H9 (cell line): ENCODE measurements at regions not wholly inside any gene's neighbourhood (a gene's known extent, or its start where the extent isn't known, plus 50 kb on each side); places are given as distances from the start of the nearest gene placed in this dataset.

Experiments used
- DNase-seq: peaks from one replicate; pipeline ENCODE4 v3.0.0-alpha.2; 2017
- H2AFZ ChIP-seq: one replicate; pipeline ENCODE4 v1.6.1; 2013; ENCODE audit warnings: mild to moderate bottlenecking, low read length, control low read depth, moderate library complexity
- H2AK5ac ChIP-seq: 2 replicates; pipeline ENCODE4 v1.6.1; 2013; ENCODE audit warnings: low read length, control low read depth, mixed read lengths; ENCODE audit not compliant: insufficient read length
- H2BK120ac ChIP-seq: one replicate; pipeline ENCODE4 v1.6.1; 2013; ENCODE audit warnings: low read depth, mild to moderate bottlenecking, low read length, control low read depth, inconsistent platforms; ENCODE audit not compliant: poor library complexity, severe bottlenecking
- H2BK12ac ChIP-seq: 2 replicates; pipeline ENCODE4 v1.6.1; 2013; ENCODE audit warnings: low read length, control low read depth, mixed read lengths, low read depth; ENCODE audit not compliant: insufficient read length
- H2BK15ac ChIP-seq: 2 replicates; pipeline ENCODE4 v1.6.1; 2013; ENCODE audit warnings: low read depth, low read length, control low read depth
- H2BK20ac ChIP-seq: one replicate; pipeline ENCODE4 v1.6.1; 2013; ENCODE audit warnings: low read depth, mild to moderate bottlenecking, low read length, control low read depth, inconsistent platforms; ENCODE audit not compliant: poor library complexity, severe bottlenecking
- H2BK5ac ChIP-seq: 2 replicates; pipeline ENCODE4 v1.6.1; 2013; ENCODE audit warnings: low read length, control low read depth, mixed read lengths; ENCODE audit not compliant: insufficient read length
- H3K14ac ChIP-seq: 2 replicates; pipeline ENCODE4 v1.6.1; 2013; ENCODE audit warnings: low read length, control low read depth; ENCODE audit not compliant: insufficient read depth
- H3K18ac ChIP-seq: 2 replicates; pipeline ENCODE4 v1.6.1; 2013; ENCODE audit warnings: low read depth, mild to moderate bottlenecking, mixed read lengths, low read length, control low read depth; ENCODE audit not compliant: insufficient read length
- H3K23ac ChIP-seq: 2 replicates; pipeline ENCODE4 v1.6.1; 2013; ENCODE audit warnings: low read length, control low read depth, mixed read lengths, low read depth; ENCODE audit not compliant: insufficient read length
- H3K23me2 ChIP-seq: 2 replicates; pipeline ENCODE4 v1.6.1; 2013; ENCODE audit warnings: low read depth, mild to moderate bottlenecking, mixed read lengths, low read length, control low read depth; ENCODE audit not compliant: insufficient read length, poor library complexity, severe bottlenecking
- H3K27ac ChIP-seq: 2 replicates; pipeline ENCODE4 v1.5.1; 2013; ENCODE audit warnings: low read length, control low read depth, mixed read lengths, low read depth; ENCODE audit not compliant: insufficient read length
- H3K27me3 ChIP-seq: 2 replicates; pipeline ENCODE4 v1.6.1; 2013; ENCODE audit warnings: low read length, control low read depth, inconsistent platforms; ENCODE audit not compliant: insufficient read depth
- H3K4ac ChIP-seq: 2 replicates; pipeline ENCODE4 v1.6.1; 2013; ENCODE audit warnings: low read depth, mild to moderate bottlenecking, control low read depth, inconsistent platforms, low read length, moderate library complexity
- H3K4me1 ChIP-seq: 2 replicates; pipeline ENCODE4 v1.6.1; 2013; ENCODE audit warnings: low read length, control low read depth, inconsistent platforms; ENCODE audit not compliant: insufficient read depth
- H3K4me2 ChIP-seq: 2 replicates; pipeline ENCODE4 v1.6.1; 2013; ENCODE audit warnings: low read length, control low read depth, mixed read lengths; ENCODE audit not compliant: insufficient read length, insufficient read depth
- H3K56ac ChIP-seq: 2 replicates; pipeline ENCODE4 v1.6.1; 2013; ENCODE audit warnings: low read depth, mild to moderate bottlenecking, mixed read lengths, low read length, control low read depth; ENCODE audit not compliant: insufficient read length
- H3K79me1 ChIP-seq: 2 replicates; pipeline ENCODE4 v1.6.1; 2013; ENCODE audit warnings: low read depth, mild to moderate bottlenecking, moderate library complexity, low read length, control low read depth, inconsistent platforms; ENCODE audit not compliant: insufficient read depth, poor library complexity, severe bottlenecking
- H3K79me2 ChIP-seq: 2 replicates; pipeline ENCODE4 v1.6.1; 2013; ENCODE audit warnings: low read length, control low read depth, inconsistent platforms; ENCODE audit not compliant: insufficient read depth
- H3K9ac ChIP-seq: 2 replicates; pipeline ENCODE4 v1.6.1; 2013; ENCODE audit warnings: low read length, control low read depth, mixed read lengths; ENCODE audit not compliant: insufficient read length; ENCODE audit errors: extremely low read depth
- H3K9me3 ChIP-seq: one replicate; pipeline ENCODE4 v1.6.1; 2013; ENCODE audit warnings: low read depth, low read length, inconsistent platforms; ENCODE audit not compliant: control insufficient read depth
- H3T11ph ChIP-seq: one replicate; pipeline ENCODE4 v1.6.1; 2013; ENCODE audit warnings: mild to moderate bottlenecking, low read length, control low read depth, inconsistent platforms
- H4K20me1 ChIP-seq: one replicate; pipeline ENCODE4 v1.6.1; 2013; ENCODE audit not compliant: control insufficient read depth, insufficient read length, insufficient read depth
- H4K5ac ChIP-seq: 2 replicates; pipeline ENCODE4 v1.6.1; 2013; ENCODE audit warnings: low read depth, mild to moderate bottlenecking, mixed read lengths, low read length, control low read depth; ENCODE audit not compliant: insufficient read length
- H4K8ac ChIP-seq: replicated peaks from 2 replicates; pipeline ENCODE4 v1.6.1; 2013; ENCODE audit warnings: low read length, control low read depth, mixed read lengths, low read depth; ENCODE audit not compliant: insufficient read length
- H4K91ac ChIP-seq: 2 replicates; pipeline ENCODE4 v1.6.1; 2013; ENCODE audit warnings: low read depth, mild to moderate bottlenecking, moderate library complexity, mixed read lengths, low read length, control low read depth; ENCODE audit not compliant: insufficient read length
- H3K27ac Mint-ChIP-seq, 3 experiments: 2 replicates in 2 of 3; 3 replicates in 1 of 3; pipeline ENCODE4 v1.8.0; 2020 to 2021; ENCODE audit warnings: mixed read lengths in 3 of 3, mild to moderate bottlenecking in 1 of 3, moderate library complexity in 1 of 3
- H3K27me3 Mint-ChIP-seq: 2 replicates; pipeline ENCODE4 v1.8.0; 2021; ENCODE audit warnings: low read depth, mild to moderate bottlenecking, moderate library complexity, mixed read lengths
- H3K36me3 Mint-ChIP-seq, 3 experiments: 2 replicates in 2 of 3; 3 replicates in 1 of 3; pipeline ENCODE4 v1.8.0; 2020 to 2021; ENCODE audit warnings: low read depth in 3 of 3, mixed read lengths in 3 of 3; ENCODE audit not compliant: insufficient read depth in 1 of 3
- H3K4me1 Mint-ChIP-seq, 2 experiments: 2 replicates each; pipeline ENCODE4 v1.8.0; 2020; ENCODE audit warnings: mixed read lengths in 2 of 2
- H3K4me3 Mint-ChIP-seq, 2 experiments: 2 replicates in 1 of 2; 3 replicates in 1 of 2; pipeline ENCODE4 v1.8.0; 2020 to 2021; ENCODE audit warnings: mild to moderate bottlenecking in 2 of 2, mixed read lengths in 2 of 2, moderate library complexity in 1 of 2
- H3K9me3 Mint-ChIP-seq, 2 experiments: 2 replicates in 1 of 2; 3 replicates in 1 of 2; pipeline ENCODE4 v1.8.0; 2020; ENCODE audit warnings: mild to moderate bottlenecking in 2 of 2, mixed read lengths in 2 of 2, moderate library complexity in 1 of 2
- WGBS: extraction: QIAGEN DNeasy Blood & Tissue Kit; methylation state at CpG from one replicate; pipeline ENCODE4 v1.1.7; 2013; ENCODE audit warnings: missing lambda C conversion rate, low lambda C conversion rate, mixed read lengths; ENCODE audit not compliant: insufficient read length; ENCODE audit errors: extremely low coverage; 5-methylcytosine and 5-hydroxymethylcytosine counted together
- TF ChIP-seq, protein P1 (sequence below): fragments of 200-600 bp; sonication (generic); conservative IDR thresholded peaks from 3 replicates; pipeline ENCODE4 v1.8.0; 2021; ENCODE audit warnings: antibody characterized with exemption, mild to moderate bottlenecking

GRCh38 chr21:28338701-28339305, 653.9 kb downstream of the LTN1 start:
- H2BK12ac ChIP-seq: no peak overlapping the region
- no peaks in the 10 kb centered on the region for H3K27me3 Mint-ChIP-seq

More at GRCh38 chr21:28338701-28339305, 653.9 kb downstream of the LTN1 start:
- Histone ChIP-seq H3K79me1 (no peaks in the 10 kb centered on the region), H2AK5ac (no peak overlapping the region), H2AFZ (no peak overlapping the region), H3K14ac (no peak overlapping the region), H3K27ac (no peak overlapping the region), H3T11ph (no peak overlapping the region), H3K18ac (no peak overlapping the region), H3K56ac (no peak overlapping the region), H2BK20ac (no peak overlapping the region), H3K79me2 (no peaks in the 10 kb centered on the region), H4K91ac (no peak overlapping the region), H2BK120ac (no peak overlapping the region), H2BK15ac (no peak overlapping the region), H4K8ac (no peak overlapping the region), H4K20me1 (no peaks in the 10 kb centered on the region), H2BK5ac (no peak overlapping the region), H3K23ac (no peak overlapping the region), H3K4me1 (no peaks in the 10 kb centered on the region), H3K4ac (no peak overlapping the region), H3K4me2 (no peak overlapping the region), H4K5ac (no peak overlapping the region), H3K9ac (no peak overlapping the region), H3K9me3 (no peaks in the 10 kb centered on the region), H3K23me2 (no peaks in the 10 kb centered on the region), H3K27me3 (no peaks in the 10 kb centered on the region)
- Mint-ChIP-seq H3K36me3 (peaks cover 0 to 5% (median 0%) of the 10 kb centered on the region in 3 experiments; a peak in 1 of 7 replicates), H3K27ac (no peak overlapping the region), H3K9me3 (no peaks in the 10 kb centered on the region), H3K4me3 (no peak overlapping the region), H3K4me1 (peaks cover 6 to 8% of the 10 kb centered on the region in 2 experiments; a peak in 2 of 4 replicates)
- TF ChIP-seq, protein P1, sequence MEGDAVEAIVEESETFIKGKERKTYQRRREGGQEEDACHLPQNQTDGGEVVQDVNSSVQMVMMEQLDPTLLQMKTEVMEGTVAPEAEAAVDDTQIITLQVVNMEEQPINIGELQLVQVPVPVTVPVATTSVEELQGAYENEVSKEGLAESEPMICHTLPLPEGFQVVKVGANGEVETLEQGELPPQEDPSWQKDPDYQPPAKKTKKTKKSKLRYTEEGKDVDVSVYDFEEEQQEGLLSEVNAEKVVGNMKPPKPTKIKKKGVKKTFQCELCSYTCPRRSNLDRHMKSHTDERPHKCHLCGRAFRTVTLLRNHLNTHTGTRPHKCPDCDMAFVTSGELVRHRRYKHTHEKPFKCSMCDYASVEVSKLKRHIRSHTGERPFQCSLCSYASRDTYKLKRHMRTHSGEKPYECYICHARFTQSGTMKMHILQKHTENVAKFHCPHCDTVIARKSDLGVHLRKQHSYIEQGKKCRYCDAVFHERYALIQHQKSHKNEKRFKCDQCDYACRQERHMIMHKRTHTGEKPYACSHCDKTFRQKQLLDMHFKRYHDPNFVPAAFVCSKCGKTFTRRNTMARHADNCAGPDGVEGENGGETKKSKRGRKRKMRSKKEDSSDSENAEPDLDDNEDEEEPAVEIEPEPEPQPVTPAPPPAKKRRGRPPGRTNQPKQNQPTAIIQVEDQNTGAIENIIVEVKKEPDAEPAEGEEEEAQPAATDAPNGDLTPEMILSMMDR: no peak
- no CpG with 5 or more reads among the region's 5 CpGs for WGBS
- DNase-seq: no peak
